Activated CD8-positive, alpha-beta T cell treated with anti-CD3 and anti-CD28 coated beads, Interleukin-2, amount 10 ng/mL, durations not matched to agents 7 days and 5 days (primary cell): ENCODE measurements at regions not wholly inside any gene's neighbourhood (a gene's known extent, or its start where the extent isn't known, plus 50 kb on each side); places are given as distances from the start of the nearest gene placed in this dataset.
"Not testable (repeated sequence)": the region's sequence is repeated elsewhere in the genome, so short reads cannot be mapped to it uniquely, and the experiment has no call there.

ENCODE experiments used
- ATAC-seq: fragments of 150-1000 bp; cut with Tn5 transposase; one replicate; pipeline ENCODE4 v1.10.0; 2021; ENCODE audit warnings: moderate library complexity
- CTCF ChIA-PET: fragments of 350-600 bp; sonication (Branson Sonifier 250); formaldehyde crosslinking; loops from one replicate; lab custom pipeline; 2021; ENCODE audit warnings: antibody characterized with exemption; lab: Charles Lee
- POLR2A ChIA-PET: fragments of 350-600 bp; sonication (Branson Sonifier 250); formaldehyde crosslinking; loops from one replicate; lab custom pipeline; 2021; ENCODE audit warnings: antibody characterized with exemption; lab: Charles Lee
- DNase-seq: peaks from one replicate; pipeline ENCODE4 v3.0.0-alpha.2; 2020
- H3K27ac Mint-ChIP-seq: one replicate; pipeline ENCODE4 v1.8.0; 2021; ENCODE audit warnings: mild to moderate bottlenecking, mixed read lengths
- H3K27me3 Mint-ChIP-seq: one replicate; pipeline ENCODE4 v1.8.0; 2021; ENCODE audit warnings: low read depth, mixed read lengths
- H3K36me3 Mint-ChIP-seq: one replicate; pipeline ENCODE4 v1.8.0; 2021; ENCODE audit warnings: low read depth, mixed read lengths
- H3K4me1 Mint-ChIP-seq: one replicate; pipeline ENCODE4 v1.8.0; 2021; ENCODE audit warnings: low read depth, mixed read lengths
- H3K4me3 Mint-ChIP-seq: one replicate; pipeline ENCODE4 v1.8.0; 2021; ENCODE audit warnings: mild to moderate bottlenecking, mixed read lengths
- H3K9me3 Mint-ChIP-seq: one replicate; pipeline ENCODE4 v1.8.0; 2022; ENCODE audit warnings: mixed read lengths; ENCODE audit not compliant: insufficient read depth

- CTCF ChIA-PET, H3K27ac Mint-ChIP-seq, ATAC-seq, H3K36me3 Mint-ChIP-seq, H3K4me1 Mint-ChIP-seq, POLR2A ChIA-PET, H3K27me3 Mint-ChIP-seq, H3K9me3 Mint-ChIP-seq, DNase-seq, H3K4me3 Mint-ChIP-seq: not testable (repeated sequence)
Measured at GRCh38 chr18:5004031-5004820, 192.8 kb downstream of the AKAIN1 start.

GRCh38 chr18:4994710-4995109 is 202.3 kb downstream of the AKAIN1 start:
- no peaks in the 10 kb centered on the region for H3K36me3 Mint-ChIP-seq
- H3K4me1 Mint-ChIP-seq = no peaks in the 10 kb centered on the region
- DNase-seq (no peak), ATAC-seq (no peak)
- no peak overlapping the region for H3K27ac Mint-ChIP-seq
- ChIA-PET POLR2A (no interaction called here), CTCF (no interaction called here)
- peaks cover 8% of the 10 kb centered on the region for H3K9me3 Mint-ChIP-seq
- H3K4me3 Mint-ChIP-seq = no peak overlapping the region
- no peaks in the 10 kb centered on the region for H3K27me3 Mint-ChIP-seq

GRCh38 chr18:4987452-4988405 is 209.3 kb downstream of the AKAIN1 start:
- no peaks in the 10 kb centered on the region for H3K4me1 Mint-ChIP-seq
- H3K36me3 Mint-ChIP-seq = no peaks in the 10 kb centered on the region
- ChIA-PET CTCF (no interaction called here), POLR2A (no interaction called here)
- H3K27ac Mint-ChIP-seq = no peak overlapping the region
- H3K27me3 Mint-ChIP-seq = no peaks in the 10 kb centered on the region
- DNase-seq (no peak), ATAC-seq (no peak)
- H3K9me3 Mint-ChIP-seq = peaks cover 12% of the 10 kb centered on the region
- H3K4me3 Mint-ChIP-seq = no peak overlapping the region

GRCh38 chr18:4986677-4987076 is 210.4 kb downstream of the AKAIN1 start:
- ChIA-PET POLR2A (no interaction called here), CTCF (no interaction called here)
- DNase-seq (no peak), ATAC-seq (no peak)
- Mint-ChIP-seq H3K4me1 (no peaks in the 10 kb centered on the region), H3K27ac (no peak overlapping the region), H3K36me3 (no peaks in the 10 kb centered on the region), H3K4me3 (no peak overlapping the region), H3K27me3 (no peaks in the 10 kb centered on the region), H3K9me3 (peaks cover 13% of the 10 kb centered on the region)

GRCh38 chr18:4986066-4986465 is 211.0 kb downstream of the AKAIN1 start:
- ATAC-seq (no peak), DNase-seq (no peak)
- Mint-ChIP-seq H3K4me1 (no peaks in the 10 kb centered on the region), H3K9me3 (peaks cover 9% of the 10 kb centered on the region), H3K27ac (no peak overlapping the region), H3K27me3 (no peaks in the 10 kb centered on the region), H3K4me3 (no peak overlapping the region), H3K36me3 (no peaks in the 10 kb centered on the region)
- ChIA-PET CTCF (no interaction called here), POLR2A (no interaction called here)

- POLR2A ChIA-PET = no interaction called here
- Mint-ChIP-seq H3K27ac (no peak overlapping the region), H3K4me1 (no peaks in the 10 kb centered on the region), H3K36me3 (no peaks in the 10 kb centered on the region), H3K27me3 (no peaks in the 10 kb centered on the region), H3K4me3 (no peak overlapping the region), H3K9me3 (peaks cover 14% of the 10 kb centered on the region)
- DNase-seq (no peak), ATAC-seq (no peak)
- CTCF ChIA-PET = no interaction called here
Measured at GRCh38 chr18:4961121-4961909, 235.7 kb downstream of the AKAIN1 start.

GRCh38 chr18:4960578-4960977 is 236.5 kb downstream of the AKAIN1 start:
- ChIA-PET POLR2A (no interaction called here), CTCF (no interaction called here)
- no peak overlapping the region for H3K4me3 Mint-ChIP-seq
- peaks cover 14% of the 10 kb centered on the region for H3K9me3 Mint-ChIP-seq
- no peak for ATAC-seq
- no peaks in the 10 kb centered on the region for H3K4me1 Mint-ChIP-seq
- H3K27ac Mint-ChIP-seq = no peak overlapping the region
- no peaks in the 10 kb centered on the region for H3K36me3 Mint-ChIP-seq
- DNase-seq = no peak
- H3K27me3 Mint-ChIP-seq = no peaks in the 10 kb centered on the region

GRCh38 chr18:4931209-4931608 is 265.8 kb downstream of the AKAIN1 start:
- no peak overlapping the region for H3K27ac Mint-ChIP-seq
- CTCF ChIA-PET = no interaction called here
- no peaks in the 10 kb centered on the region for H3K4me1 Mint-ChIP-seq
- peaks cover 28% of the 10 kb centered on the region for H3K9me3 Mint-ChIP-seq
- POLR2A ChIA-PET = no interaction called here
- ATAC-seq = no peak
- no peak overlapping the region for H3K4me3 Mint-ChIP-seq
- DNase-seq = no peak
- no peaks in the 10 kb centered on the region for H3K27me3 Mint-ChIP-seq
- H3K36me3 Mint-ChIP-seq = no peaks in the 10 kb centered on the region

- H3K27ac Mint-ChIP-seq = no peak overlapping the region
- DNase-seq (no peak), ATAC-seq (no peak)
- H3K4me3 Mint-ChIP-seq = no peak overlapping the region
- ChIA-PET POLR2A (no interaction called here), CTCF (no interaction called here)
- no peaks in the 10 kb centered on the region for H3K36me3 Mint-ChIP-seq
- peaks cover 8% of the 10 kb centered on the region for H3K9me3 Mint-ChIP-seq
- no peaks in the 10 kb centered on the region for H3K27me3 Mint-ChIP-seq
- no peaks in the 10 kb centered on the region for H3K4me1 Mint-ChIP-seq
Measured at GRCh38 chr18:4921548-4921947, 275.5 kb downstream of the AKAIN1 start.

- H3K4me1 Mint-ChIP-seq, H3K4me3 Mint-ChIP-seq: not testable (repeated sequence)
Measured at GRCh38 chr18:4917509-4917908, 279.5 kb downstream of the AKAIN1 start.

GRCh38 chr18:4908328-4908727 is 288.7 kb downstream of the AKAIN1 start:
- no peak overlapping the region for H3K27ac Mint-ChIP-seq
- no peaks in the 10 kb centered on the region for H3K27me3 Mint-ChIP-seq
- ATAC-seq (no peak), DNase-seq (no peak)
- CTCF ChIA-PET = no interaction called here
- POLR2A ChIA-PET = no interaction called here
- H3K36me3 Mint-ChIP-seq = no peaks in the 10 kb centered on the region
- no peaks in the 10 kb centered on the region for H3K4me1 Mint-ChIP-seq
- H3K9me3 Mint-ChIP-seq = no peaks in the 10 kb centered on the region
- H3K4me3 Mint-ChIP-seq = no peak overlapping the region

More at GRCh38 chr18:4917509-4917908, 279.5 kb downstream of the AKAIN1 start:
- CTCF ChIA-PET, H3K27ac Mint-ChIP-seq, ATAC-seq, H3K27me3 Mint-ChIP-seq, DNase-seq, H3K36me3 Mint-ChIP-seq, POLR2A ChIA-PET, H3K9me3 Mint-ChIP-seq: not testable (repeated sequence)
